Eye (tissue), 1 donor: ENCODE measurements at regions not wholly inside any gene's neighbourhood (a gene's known extent, or its start where the extent isn't known, plus 50 kb on each side); places are given as distances from the start of the nearest gene placed in this dataset.

ENCODE experiments used
- DNase-seq: peaks from one replicate; pipeline ENCODE4 v3.0.0-alpha.2; 2015

- no peak for DNase-seq
Observed at GRCh38 chr7:116148626-116149025, 61.7 kb upstream of the TES start.

GRCh38 chr7:116150588-116150987 is 59.8 kb upstream of the TES start:
- DNase-seq = no peak

GRCh38 chr7:116152276-116152675 is 58.1 kb upstream of the TES start:
- DNase-seq = no peak

GRCh38 chr7:116153050-116153449 is 57.3 kb upstream of the TES start:
- no peak for DNase-seq

- no peak for DNase-seq
Observed at GRCh38 chr7:116159711-116160110, 50.6 kb upstream of the TES start.
